PC-3 (cell line): ENCODE measurements at regions not wholly inside any gene's neighbourhood (a gene's known extent, or its start where the extent isn't known, plus 50 kb on each side); places are given as distances from the start of the nearest gene placed in this dataset.

Experiments used
- ATAC-seq: fragments of 200-7000 bp; cut with Tn5 transposase; 2 replicates; pipeline ENCODE4 v1.9.1; 2020; ENCODE audit warnings: mild to moderate bottlenecking, moderate library complexity
- BruUV-seq: library from RNA; stranded (reverse); fragments of 400-500 nt; replicated peaks from 2 replicates; lab custom pipeline; 2021; lab: Mats Ljungman, UMichigan
- CTCF ChIA-PET: fragments of 300-600 bp; sonication (Branson Sonifier 250); formaldehyde crosslinking; loops from one replicate; lab custom pipeline; 2022; ENCODE audit warnings: antibody characterized with exemption; lab: Charles Lee
- POLR2A ChIA-PET: fragments of 300-600 bp; sonication (Branson Sonifier 250); formaldehyde crosslinking; loops from one replicate; lab custom pipeline; 2022; ENCODE audit warnings: antibody characterized with exemption; ENCODE audit not compliant: unreplicated experiment; lab: Charles Lee
- DNase-seq: peaks from one replicate; pipeline ENCODE4 v3.0.0-alpha.2; 2015
- H2AFZ ChIP-seq: fragments of 300-600 bp; sonication (generic); 2 replicates; pipeline ENCODE4 v1.6.0; 2016; ENCODE audit warnings: antibody characterized with exemption, low read length
- H3F3A ChIP-seq: fragments of 300-600 bp; sonication (generic); one replicate; pipeline ENCODE4 v1.6.0; 2017; ENCODE audit warnings: antibody characterized with exemption, low read length, control low read depth, mild to moderate bottlenecking; ENCODE audit not compliant: unreplicated experiment
- H3K27ac ChIP-seq: fragments of 300-600 bp; sonication (generic); 2 replicates; pipeline ENCODE4 v1.5.1; 2016; ENCODE audit warnings: mild to moderate bottlenecking, low read length
- H3K27me3 ChIP-seq: fragments of 300-600 bp; sonication (generic); 2 replicates; pipeline ENCODE4 v1.6.1; 2016; ENCODE audit warnings: low read length, mixed read lengths
- H3K36me3 ChIP-seq: fragments of 300-600 bp; sonication (generic); 2 replicates; pipeline ENCODE4 v1.6.1; 2016; ENCODE audit warnings: low read depth, mixed run types, low read length, mixed read lengths
- H3K4me1 ChIP-seq: fragments of 300-600 bp; sonication (generic); 2 replicates; pipeline ENCODE4 v1.5.1; 2016; ENCODE audit warnings: low read length; ENCODE audit not compliant: insufficient read depth
- H3K4me2 ChIP-seq: fragments of 300-600 bp; sonication (generic); 2 replicates; pipeline ENCODE4 v1.6.0; 2016; ENCODE audit warnings: low read length
- H3K4me3 ChIP-seq: fragments of 300-600 bp; sonication (generic); 2 replicates; pipeline ENCODE4 v1.5.1; 2016; ENCODE audit warnings: mild to moderate bottlenecking, low read length, mixed read lengths
- H3K79me2 ChIP-seq: fragments of 300-600 bp; sonication (generic); 2 replicates; pipeline ENCODE4 v1.6.1; 2017; ENCODE audit warnings: low read length, mixed read lengths
- H3K9ac ChIP-seq: fragments of 300-600 bp; sonication (generic); 2 replicates; pipeline ENCODE4 v1.6.0; 2016; ENCODE audit warnings: mild to moderate bottlenecking, low read length
- H3K9me2 ChIP-seq: fragments of 300-600 bp; sonication (generic); replicated peaks from 2 replicates; pipeline ENCODE4 v1.6.1; 2016; ENCODE audit warnings: mixed run types, low read length, mixed read lengths
- H3K9me3 ChIP-seq: fragments of 300-600 bp; sonication (generic); 2 replicates; pipeline ENCODE4 v1.6.1; 2016; ENCODE audit warnings: low read length, mixed read lengths
- H4K20me1 ChIP-seq: fragments of 300-600 bp; sonication (generic); 2 replicates; pipeline ENCODE4 v1.6.1; 2016; ENCODE audit warnings: low read length, mixed read lengths
- EZH2 ChIP-seq: fragments of 300-600 bp; sonication (generic); IDR thresholded peaks from one replicate; pipeline ENCODE4 v1.6.1; 2017; ENCODE audit warnings: antibody characterized with exemption, mild to moderate bottlenecking, low read length; ENCODE audit not compliant: unreplicated experiment
- EZH2phosphoT487 ChIP-seq: fragments of 300-600 bp; sonication (generic); IDR thresholded peaks from 2 replicates; pipeline ENCODE4 v1.6.1; 2018; ENCODE audit warnings: mild to moderate bottlenecking, antibody characterized with exemption, low read length, borderline replicate concordance
- intact Hi-C: fragments of 100-400 bp; cut with micrococcal nuclease; formaldehyde crosslinking; loops from 2 replicates; pipeline ENCODE4 v1.9.0; 2023
- TF ChIP-seq, protein P1 (sequence below): fragments of 300-600 bp; sonication (generic); conservative IDR thresholded peaks from 2 replicates; pipeline ENCODE4 v1.5.1; 2017; ENCODE audit warnings: antibody characterized with exemption, low read depth, mild to moderate bottlenecking, low read length

DNA sequence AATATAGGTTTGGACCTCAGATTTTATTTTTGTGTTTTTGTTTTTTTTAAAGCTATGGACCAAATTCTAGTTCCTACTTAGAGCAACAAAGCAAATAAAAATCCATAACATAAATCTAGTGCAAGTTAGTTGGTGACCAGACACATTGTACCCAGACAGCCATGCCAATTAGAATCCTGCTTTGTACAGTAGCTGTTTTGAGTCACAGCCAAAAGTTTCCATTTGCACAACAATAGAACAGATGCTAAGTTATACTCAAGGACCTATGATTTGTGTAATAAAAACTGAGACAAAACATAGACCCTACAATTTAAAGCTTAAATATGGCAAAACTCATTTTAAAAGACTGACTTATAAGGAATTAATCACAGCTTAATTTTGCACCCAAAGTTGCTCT is 513.1 kb upstream of the CBLB start:
- H3K79me2 ChIP-seq: no peaks in the 10 kb centered on the region
- H3F3A ChIP-seq: no peaks in the 10 kb centered on the region
- no peak overlapping the region for H3K27ac ChIP-seq
- POLR2A ChIA-PET: no interaction called here
- no peak overlapping the region for H2AFZ ChIP-seq
- DNase-seq (no peak), ATAC-seq (no peak)
- H3K4me2 ChIP-seq: no peak overlapping the region
- H3K9ac ChIP-seq: no peak overlapping the region
- TF ChIP-seq EZH2phosphoT487 (no peak), EZH2 (no peak)
- TF ChIP-seq, protein P1, sequence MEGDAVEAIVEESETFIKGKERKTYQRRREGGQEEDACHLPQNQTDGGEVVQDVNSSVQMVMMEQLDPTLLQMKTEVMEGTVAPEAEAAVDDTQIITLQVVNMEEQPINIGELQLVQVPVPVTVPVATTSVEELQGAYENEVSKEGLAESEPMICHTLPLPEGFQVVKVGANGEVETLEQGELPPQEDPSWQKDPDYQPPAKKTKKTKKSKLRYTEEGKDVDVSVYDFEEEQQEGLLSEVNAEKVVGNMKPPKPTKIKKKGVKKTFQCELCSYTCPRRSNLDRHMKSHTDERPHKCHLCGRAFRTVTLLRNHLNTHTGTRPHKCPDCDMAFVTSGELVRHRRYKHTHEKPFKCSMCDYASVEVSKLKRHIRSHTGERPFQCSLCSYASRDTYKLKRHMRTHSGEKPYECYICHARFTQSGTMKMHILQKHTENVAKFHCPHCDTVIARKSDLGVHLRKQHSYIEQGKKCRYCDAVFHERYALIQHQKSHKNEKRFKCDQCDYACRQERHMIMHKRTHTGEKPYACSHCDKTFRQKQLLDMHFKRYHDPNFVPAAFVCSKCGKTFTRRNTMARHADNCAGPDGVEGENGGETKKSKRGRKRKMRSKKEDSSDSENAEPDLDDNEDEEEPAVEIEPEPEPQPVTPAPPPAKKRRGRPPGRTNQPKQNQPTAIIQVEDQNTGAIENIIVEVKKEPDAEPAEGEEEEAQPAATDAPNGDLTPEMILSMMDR: no peak
- CTCF ChIA-PET: no interaction called here
- 0 out of 2 replicates have a peak, but pooled peaks cover 7% of the 10 kb centered on the region for H3K4me1 ChIP-seq
- H3K9me3 ChIP-seq: no peaks in the 10 kb centered on the region
- intact Hi-C loops: loop anchor here (10.0 kb wide), 1 partner anchor 203 kb away; no protein-coding TSS in a partner anchor
- no peaks in the 10 kb centered on the region for H3K9me2 ChIP-seq
- H3K36me3 ChIP-seq: no peaks in the 10 kb centered on the region
- no peaks in the 10 kb centered on the region for H3K27me3 ChIP-seq
- no TSS peak for BruUV-seq
- H3K4me3 ChIP-seq: no peak overlapping the region
- H4K20me1 ChIP-seq: no peaks in the 10 kb centered on the region

DNA sequence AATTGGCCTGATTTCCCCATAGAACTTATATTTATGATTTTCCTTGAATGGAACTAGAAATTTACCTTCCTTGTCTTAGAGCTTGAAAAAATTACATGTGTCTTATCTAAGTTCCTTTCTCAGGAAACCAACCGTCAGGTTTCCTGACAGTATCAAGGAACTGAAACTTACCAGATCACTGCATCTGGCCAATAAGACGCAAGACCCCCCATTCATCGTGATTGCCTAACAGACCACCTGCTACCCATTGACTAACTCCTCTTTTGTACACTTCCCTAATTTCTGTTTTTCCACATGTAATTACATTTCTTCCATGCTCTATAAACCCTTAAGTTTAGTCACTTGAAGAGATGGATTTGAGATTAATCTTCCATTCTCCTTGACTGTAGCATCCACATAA is 517.2 kb upstream of the CBLB start:
- no peaks in the 10 kb centered on the region for H3K27me3 ChIP-seq
- no peaks in the 10 kb centered on the region for H3K9me2 ChIP-seq
- H3K4me2 ChIP-seq: no peak overlapping the region
- H3K4me1 ChIP-seq: 0 out of 2 replicates have a peak, but pooled peaks cover 7% of the 10 kb centered on the region
- H2AFZ ChIP-seq: no peak overlapping the region
- DNase-seq: no peak
- H3K9ac ChIP-seq: no peak overlapping the region
- BruUV-seq: no TSS peak
- no peaks in the 10 kb centered on the region for H3F3A ChIP-seq
- H3K79me2 ChIP-seq: no peaks in the 10 kb centered on the region
- no peak for ATAC-seq
- H3K4me3 ChIP-seq: no peak overlapping the region
- no peak overlapping the region for H3K27ac ChIP-seq
- TF ChIP-seq EZH2phosphoT487 (no peak), EZH2 (no peak)
- TF ChIP-seq, protein P1: no peak
- intact Hi-C loops: loop anchor here (10.0 kb wide), 1 partner anchor 199 kb away; no protein-coding TSS in a partner anchor
- no peaks in the 10 kb centered on the region for H3K9me3 ChIP-seq
- ChIA-PET CTCF (no interaction called here), POLR2A (no interaction called here)
- no peaks in the 10 kb centered on the region for H3K36me3 ChIP-seq
- H4K20me1 ChIP-seq: no peaks in the 10 kb centered on the region

DNA sequence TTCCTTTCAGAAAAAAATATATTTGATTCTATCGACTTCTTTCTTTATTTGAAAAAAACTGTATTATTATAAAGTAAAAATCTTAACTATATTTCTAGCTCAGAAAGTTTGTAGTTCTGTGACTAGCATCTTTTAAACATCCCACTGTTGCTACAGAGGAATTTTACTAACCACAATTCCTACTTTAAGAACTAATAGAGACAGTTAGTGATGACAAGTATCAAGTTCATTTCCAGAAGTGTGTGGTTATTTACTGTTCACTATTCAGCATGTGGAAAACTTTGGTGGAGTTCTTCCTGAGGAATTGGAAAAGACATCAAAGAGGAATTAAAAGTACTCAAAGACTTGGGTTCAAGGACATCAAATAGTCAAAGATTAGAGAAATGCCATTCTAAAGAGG is 524.1 kb upstream of the CBLB start:
- intact Hi-C loops: no loop called here
- H3K27me3 ChIP-seq: no peaks in the 10 kb centered on the region
- no TSS peak for BruUV-seq
- ChIA-PET CTCF (no interaction called here), POLR2A (no interaction called here)
- no peak overlapping the region for H2AFZ ChIP-seq
- no peaks in the 10 kb centered on the region for H3K36me3 ChIP-seq
- no peaks in the 10 kb centered on the region for H4K20me1 ChIP-seq
- DNase-seq (no peak), ATAC-seq (no peak)
- H3K4me1 ChIP-seq: no peaks in the 10 kb centered on the region
- H3K4me2 ChIP-seq: no peak overlapping the region
- H3K4me3 ChIP-seq: no peak overlapping the region
- no peaks in the 10 kb centered on the region for H3K9me2 ChIP-seq
- TF ChIP-seq EZH2phosphoT487 (no peak), EZH2 (no peak)
- TF ChIP-seq, protein P1: no peak
- H3K9ac ChIP-seq: no peak overlapping the region
- no peaks in the 10 kb centered on the region for H3K9me3 ChIP-seq
- no peak overlapping the region for H3K27ac ChIP-seq
- H3K79me2 ChIP-seq: no peaks in the 10 kb centered on the region
- H3F3A ChIP-seq: no peaks in the 10 kb centered on the region
